ENCODE measurements at regions not wholly inside any gene's neighbourhood (a gene's known extent, or its start where the extent isn't known, plus 50 kb on each side); places are given as distances from the start of the nearest gene placed in this dataset.
"Not testable (repeated sequence)": the region's sequence is repeated elsewhere in the genome, so short reads cannot be mapped to it uniquely, and the experiment has no call there.

GRCh38 chr10:45056806-45057205 is 56.1 kb downstream of the ZNF22 start:
- DNase-seq (ENCODE audit: low read depth in 4 of 4, low spot score in 3 of 4) = not testable (repeated sequence)

- no peak for DNase-seq (ENCODE audit: low read depth in 4 of 4, low spot score in 3 of 4)
These were observed 57.9 kb downstream of the ZNF22 start for GRCh38 chr10:45058580-45058979.

- DNase-seq (ENCODE audit: low read depth in 4 of 4, low spot score in 3 of 4) = no peak
These were observed 58.4 kb downstream of the ZNF22 start for GRCh38 chr10:45058992-45059561.

DNA sequence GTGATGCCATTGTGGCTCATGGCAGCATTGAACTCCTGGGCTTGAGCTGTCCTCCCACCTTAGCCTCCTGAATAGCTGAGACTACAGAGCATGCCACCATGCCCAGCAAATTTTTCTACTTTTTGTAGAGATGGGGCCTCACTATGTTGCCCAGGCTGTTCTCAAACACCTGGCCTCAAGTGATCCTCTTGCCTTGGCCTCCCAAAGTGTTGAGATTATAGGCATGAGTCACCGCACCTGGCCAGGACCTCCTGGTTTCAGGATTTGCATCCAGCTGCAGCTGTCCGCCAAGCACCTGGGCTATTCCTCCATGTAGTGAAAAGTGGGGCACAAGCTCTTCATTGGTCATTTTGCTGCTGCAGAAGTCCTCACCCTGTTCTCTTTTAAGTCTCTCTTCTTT is 58.9 kb downstream of the ZNF22 start:
- no peak for DNase-seq (ENCODE audit: low read depth in 4 of 4, low spot score in 3 of 4)

DNA sequence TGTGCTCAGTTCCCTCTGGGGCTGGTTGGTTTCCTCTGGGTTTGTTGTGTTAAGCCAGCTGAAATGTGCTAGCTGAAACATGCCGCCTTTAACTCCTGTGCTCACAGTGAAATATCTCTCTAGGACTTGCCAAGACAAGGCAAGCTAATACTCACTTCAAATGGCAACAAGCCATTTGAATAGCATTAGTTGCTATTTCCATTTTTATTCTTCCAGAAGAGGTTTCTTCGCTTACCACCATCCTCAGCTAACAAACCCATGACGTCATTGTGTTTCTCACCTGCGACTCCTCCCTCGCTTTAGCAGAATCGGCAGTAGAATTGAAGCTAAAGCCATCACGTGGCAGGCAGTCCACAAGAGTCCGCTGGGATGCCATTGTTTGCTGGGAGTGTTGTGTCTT is 61.3 kb downstream of the ZNF22 start:
- no peak for DNase-seq (ENCODE audit: low read depth in 4 of 4, low spot score in 3 of 4)

- no peak for DNase-seq (ENCODE audit: low read depth in 4 of 4, low spot score in 3 of 4)
These were observed 63.0 kb downstream of the ZNF22 start for GRCh38 chr10:45063591-45064231.

DNA sequence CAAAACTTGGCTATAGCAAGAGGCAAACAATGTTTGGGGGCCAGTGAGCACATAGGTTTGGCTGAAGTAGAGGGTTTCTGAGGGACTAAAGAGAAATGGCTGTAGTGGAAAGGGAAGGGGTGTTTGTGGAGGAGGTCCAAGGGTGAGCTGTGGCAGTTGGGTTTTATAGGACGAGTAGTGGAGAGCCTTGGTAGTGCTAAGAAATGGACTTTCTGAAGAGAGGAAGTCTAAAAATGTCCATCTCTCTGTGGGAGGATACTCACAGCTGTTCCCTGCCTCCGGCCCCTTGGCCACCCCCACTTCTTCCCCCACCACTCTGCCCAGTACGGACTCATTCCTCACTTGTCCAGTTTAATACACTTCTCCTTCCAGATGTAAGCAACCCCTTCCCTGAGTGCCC is 64.3 kb downstream of the ZNF22 start:
- DNase-seq (ENCODE audit: low read depth in 4 of 4, low spot score in 3 of 4) = no peak

DNA sequence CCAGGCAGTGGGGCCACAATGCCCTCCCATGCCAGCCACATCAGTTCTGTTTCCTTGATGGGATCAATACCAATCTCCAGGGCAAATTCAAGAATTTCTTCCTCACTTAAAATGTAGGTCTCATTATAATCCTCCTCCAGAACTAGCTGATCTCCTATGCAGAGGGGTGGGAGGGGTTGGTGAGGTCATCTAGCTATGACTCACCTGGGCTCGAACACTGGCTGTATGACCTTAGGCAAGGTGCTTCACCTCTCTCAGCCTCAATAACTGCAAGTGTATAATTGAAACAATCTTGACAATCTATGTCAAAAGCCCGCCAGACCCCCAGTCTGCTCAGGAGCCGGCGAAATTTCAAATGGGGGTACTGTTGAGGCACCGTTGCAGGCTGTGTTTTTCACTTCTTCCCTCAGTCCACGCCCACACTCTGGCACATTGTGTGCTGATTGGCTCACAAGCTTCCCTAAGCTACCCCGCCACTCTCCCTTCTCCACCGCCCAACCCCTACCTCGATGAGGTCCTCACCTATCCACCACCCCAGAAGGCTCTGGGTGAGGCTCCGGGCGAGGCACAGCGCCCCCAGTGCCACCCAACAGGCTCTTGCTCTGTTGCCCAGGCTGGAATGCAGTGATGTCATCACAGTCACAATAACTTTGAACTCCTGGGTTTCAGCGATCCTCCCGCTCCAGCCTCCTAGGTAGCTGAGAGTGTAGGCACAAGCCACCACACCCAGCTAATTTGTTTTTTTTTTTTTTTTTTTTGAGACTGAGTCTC is 70.5 kb downstream of the ZNF22 start:
- no peak for DNase-seq (ENCODE audit: low read depth in 4 of 4, low spot score in 3 of 4)

DNA sequence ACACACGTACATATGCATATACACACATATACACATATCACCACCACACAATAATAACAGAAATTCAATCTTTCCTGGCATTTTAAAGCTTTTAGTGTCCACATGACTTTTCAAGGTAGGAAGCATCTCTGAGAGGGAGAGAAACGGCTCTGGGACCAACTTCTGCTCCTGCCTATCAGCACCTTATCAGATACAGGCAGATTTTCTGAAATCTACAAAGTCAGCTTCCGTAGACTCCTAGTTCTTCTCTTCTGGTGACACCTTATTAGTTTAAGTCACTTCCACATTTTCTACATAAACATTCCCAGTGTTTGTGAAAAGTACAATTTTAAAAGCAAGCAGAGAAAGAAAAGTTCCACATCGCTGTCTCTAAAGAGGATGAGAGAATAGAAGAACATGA is 74.5 kb downstream of the ZNF22 start:
- DNase-seq (ENCODE audit: low read depth in 4 of 4, low spot score in 3 of 4) = no peak

GRCh38 chr10:45075826-45076380 is 75.2 kb downstream of the ZNF22 start:
- DNase-seq (ENCODE audit: low read depth in 4 of 4, low spot score in 3 of 4) = no peak

- DNase-seq (ENCODE audit: low read depth in 4 of 4, low spot score in 3 of 4) = no peak
These were observed 76.2 kb downstream of the ZNF22 start for GRCh38 chr10:45076891-45077290.

GRCh38 chr10:45080331-45080730 is 79.6 kb downstream of the ZNF22 start:
- DNase-seq (ENCODE audit: low read depth in 4 of 4, low spot score in 3 of 4) = no peak

DNA sequence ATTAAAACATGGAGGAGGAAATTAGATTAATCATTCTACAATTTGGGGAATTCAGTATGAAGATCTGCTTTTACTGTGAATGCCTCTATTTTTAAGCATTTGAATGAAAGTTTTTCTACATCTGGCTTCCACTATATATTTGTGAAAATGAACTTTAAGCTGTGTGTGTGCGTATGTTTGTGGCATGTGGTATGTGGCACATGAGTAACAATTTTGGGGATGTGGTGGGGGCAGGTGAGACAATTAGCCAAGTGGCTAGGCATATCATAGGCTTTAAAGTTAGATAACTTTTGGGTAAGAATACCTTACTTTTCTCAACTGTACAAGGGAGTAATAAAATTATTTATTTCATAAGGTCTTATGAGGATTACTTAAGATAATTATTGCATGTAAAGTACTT is 81.5 kb downstream of the ZNF22 start:
- no peak for DNase-seq (ENCODE audit: low read depth in 4 of 4, low spot score in 3 of 4)

GRCh38 chr10:45091968-45092367 is 91.2 kb downstream of the ZNF22 start:
- no peak for DNase-seq (ENCODE audit: low read depth in 4 of 4, low spot score in 3 of 4)

- DNase-seq (ENCODE audit: low read depth in 4 of 4, low spot score in 3 of 4) = no peak
These were observed 93.2 kb downstream of the ZNF22 start for GRCh38 chr10:45093945-45094344.

- no peak for DNase-seq (ENCODE audit: low read depth in 4 of 4, low spot score in 3 of 4)
These were observed 94.6 kb downstream of the ZNF22 start for GRCh38 chr10:45095286-45095685.

- no peak for DNase-seq (ENCODE audit: low read depth in 4 of 4, low spot score in 3 of 4)
These were observed 95.3 kb downstream of the ZNF22 start for GRCh38 chr10:45096001-45096400.

DNA sequence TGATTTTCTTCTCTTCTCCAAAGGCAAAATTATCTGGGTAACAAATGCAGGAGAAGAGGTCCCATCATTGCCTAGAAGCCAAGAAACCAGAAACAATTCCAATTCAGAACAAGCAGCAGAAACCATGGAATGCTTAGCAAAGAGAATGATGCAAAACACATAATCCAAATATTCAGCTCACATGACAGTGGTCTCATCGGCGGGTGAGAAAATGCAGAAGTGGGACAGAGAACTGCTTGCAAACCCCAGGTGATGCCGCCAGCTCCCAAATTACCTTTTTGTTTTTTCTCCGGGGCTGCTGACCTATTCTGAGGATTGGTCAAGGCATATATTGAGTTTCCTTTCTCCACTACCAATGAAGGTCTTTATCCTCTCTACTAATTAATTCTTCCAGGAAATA is 99.7 kb downstream of the ZNF22 start:
- DNase-seq (ENCODE audit: low read depth in 4 of 4, low spot score in 3 of 4) = no peak

DNA sequence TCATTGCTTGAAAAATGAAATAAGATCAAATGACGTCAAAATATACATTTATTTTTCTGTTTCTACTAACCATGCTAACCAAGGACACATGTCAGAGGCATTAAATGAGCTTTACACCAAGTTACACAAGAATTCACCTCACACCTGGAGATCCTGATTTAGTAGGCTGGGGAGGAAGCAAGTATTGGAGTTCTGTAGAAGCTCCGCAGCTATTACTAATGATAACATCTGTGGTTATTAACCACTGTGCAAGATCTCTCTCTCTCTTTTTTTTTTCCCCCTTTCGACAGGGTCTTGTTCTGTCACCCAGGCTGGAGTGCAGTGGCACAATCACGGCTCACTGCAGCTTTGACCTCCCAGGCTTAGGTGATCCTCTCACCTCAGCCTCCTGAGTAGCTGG is 104.0 kb downstream of the ZNF22 start:
- no peak for DNase-seq (ENCODE audit: low read depth in 4 of 4, low spot score in 3 of 4)

GRCh38 chr10:45105309-45105708 is 104.6 kb downstream of the ZNF22 start:
- not testable (repeated sequence) for DNase-seq (ENCODE audit: low read depth in 4 of 4, low spot score in 3 of 4)

- DNase-seq (ENCODE audit: low read depth in 4 of 4, low spot score in 3 of 4) = no peak
These were observed 105.6 kb downstream of the ZNF22 start for GRCh38 chr10:45106236-45106856.

Measured in left renal pelvis (tissue), 4 donors.